H1 (cell line): ENCODE measurements at regions not wholly inside any gene's neighbourhood (a gene's known extent, or its start where the extent isn't known, plus 50 kb on each side); places are given as distances from the start of the nearest gene placed in this dataset.

ENCODE experiments used
- CTCF ChIA-PET: fragments of 300-600 bp; sonication (Branson Sonifier 250); formaldehyde crosslinking; loops from one replicate; lab custom pipeline; 2021; ENCODE audit not compliant: partially characterized antibody; lab: Charles Lee
- POLR2A ChIA-PET: fragments of 300-600 bp; sonication (Branson Sonifier 250); formaldehyde crosslinking; loops from one replicate; lab custom pipeline; 2021; ENCODE audit warnings: inconsistent platforms; ENCODE audit not compliant: partially characterized antibody; lab: Charles Lee
- DNase-seq, 2 experiments: peaks; one replicate each; pipeline versions ENCODE4 v3.0.0 to v3.0.0-alpha.2; 2010 to 2022; ENCODE audit warnings: low spot score in 2 of 2, low read depth in 1 of 2, mixed read lengths in 1 of 2
- FAIRE-seq: peaks from 2 replicates; lab custom pipeline; 2011; peaks lifted over from hg19 to GRCh38; lab: Jason Lieb, UNC
- H2AFZ ChIP-seq: 2 replicates; pipeline ENCODE4 v1.8.1; 2012; ENCODE audit warnings: low read length, inconsistent platforms
- H2AK5ac ChIP-seq: 2 replicates; pipeline ENCODE4 v1.6.1; 2013; ENCODE audit warnings: low read depth, low read length
- H2BK120ac ChIP-seq: replicated peaks from 2 replicates; pipeline ENCODE3; 2013; ENCODE audit warnings: low read depth, low read length, inconsistent platforms
- H2BK12ac ChIP-seq: 2 replicates; pipeline ENCODE4 v1.6.1; 2013; ENCODE audit warnings: low read depth, low read length
- H2BK15ac ChIP-seq: 2 replicates; pipeline ENCODE4 v1.6.1; 2013; ENCODE audit warnings: low read length
- H2BK20ac ChIP-seq: 2 replicates; pipeline ENCODE4 v1.6.1; 2013; ENCODE audit warnings: low read length
- H2BK5ac ChIP-seq: 2 replicates; pipeline ENCODE4 v1.6.1; 2013; ENCODE audit warnings: low read depth, low read length
- H3K14ac ChIP-seq: 2 replicates; pipeline ENCODE4 v1.6.1; 2013; ENCODE audit warnings: inconsistent platforms; ENCODE audit not compliant: insufficient read length
- H3K18ac ChIP-seq: 2 replicates; pipeline ENCODE4 v1.6.1; 2013; ENCODE audit warnings: low read length; ENCODE audit errors: extremely low read depth
- H3K23ac ChIP-seq: 2 replicates; pipeline ENCODE4 v1.6.1; 2013; ENCODE audit warnings: inconsistent platforms; ENCODE audit not compliant: insufficient read length
- H3K23me2 ChIP-seq: 2 replicates; pipeline ENCODE4 v1.6.1; 2013; ENCODE audit warnings: low read depth, low read length
- H3K27ac ChIP-seq: 2 replicates; pipeline ENCODE4 v1.6.1; 2011; ENCODE audit warnings: low read depth, low read length, inconsistent platforms
- H3K27me3 ChIP-seq, 4 experiments: replicated peaks in 1 of 4; 1 replicate in 1 of 4; 2 replicates in 3 of 4; pipeline versions ENCODE4 v1.6.1 to v1.8.1; 2011 to 2013; ENCODE audit warnings: low read length in 3 of 4, mild to moderate bottlenecking in 3 of 4, inconsistent platforms in 2 of 4, mixed read lengths in 2 of 4, moderate library complexity in 1 of 4; ENCODE audit not compliant: control insufficient read depth in 3 of 4, insufficient read depth in 3 of 4; ENCODE audit errors: extremely low read depth in 1 of 4
- H3K36me3 ChIP-seq, 4 experiments: 2 replicates each; pipeline versions ENCODE4 v1.6.1 to v1.8.1; 2011 to 2013; ENCODE audit warnings: mild to moderate bottlenecking in 4 of 4, low read length in 3 of 4, moderate library complexity in 2 of 4, control low read depth in 1 of 4, inconsistent platforms in 1 of 4; ENCODE audit not compliant: insufficient read depth in 4 of 4, control insufficient read depth in 2 of 4
- H3K4ac ChIP-seq: replicated peaks from 2 replicates; pipeline ENCODE3; 2013; ENCODE audit warnings: low read length, low read depth, mixed read lengths, inconsistent platforms; ENCODE audit not compliant: insufficient read length
- H3K4me1 ChIP-seq, 4 experiments: replicated peaks in 1 of 4; 1 replicate in 1 of 4; 2 replicates in 3 of 4; pipeline versions ENCODE4 v1.6.1 to v1.8.1; 2011 to 2013; ENCODE audit warnings: low read length in 3 of 4, inconsistent platforms in 2 of 4, mixed read lengths in 1 of 4; ENCODE audit not compliant: insufficient read depth in 4 of 4, control insufficient read depth in 3 of 4
- H3K4me2 ChIP-seq, 2 experiments: 2 replicates each; pipeline versions ENCODE4 v1.6.1 to v1.8.1; 2011 to 2013; ENCODE audit warnings: low read depth in 2 of 2, low read length in 2 of 2, control low read depth in 1 of 2, inconsistent platforms in 1 of 2, mild to moderate bottlenecking in 1 of 2; ENCODE audit not compliant: insufficient read depth in 1 of 2
- H3K4me3 ChIP-seq, 4 experiments: fragments of 200-600, 300-600 bp in 1 of 4; sonication (generic), shearing (Covaris generic), sonication (Bioruptor Twin) in 1 of 4; 2 replicates each; pipeline versions ENCODE4 v1.5.1 to v1.8.1; 2011 to 2016; ENCODE audit warnings: low read length in 4 of 4, low read depth in 3 of 4, control low read depth in 2 of 4, inconsistent platforms in 2 of 4, mild to moderate bottlenecking in 2 of 4, mixed read lengths in 1 of 4, moderate library complexity in 1 of 4; ENCODE audit not compliant: insufficient read depth in 2 of 4; ENCODE audit errors: extremely low read depth in 1 of 4
- H3K56ac ChIP-seq: replicated peaks from 2 replicates; pipeline ENCODE3; 2013; ENCODE audit warnings: low read depth, mild to moderate bottlenecking, mixed read lengths, low read length, inconsistent platforms; ENCODE audit not compliant: insufficient read length
- H3K79me1 ChIP-seq: 2 replicates; pipeline ENCODE4 v1.6.1; 2013; ENCODE audit warnings: low read depth, low read length, control low read depth
- H3K79me2 ChIP-seq, 2 experiments: 2 replicates each; pipeline versions ENCODE4 v1.6.1 to v1.8.1; 2012 to 2013; ENCODE audit warnings: low read length in 2 of 2, mild to moderate bottlenecking in 2 of 2, inconsistent platforms in 1 of 2; ENCODE audit not compliant: insufficient read depth in 2 of 2, control insufficient read depth in 1 of 2
- H3K9ac ChIP-seq, 4 experiments: replicated peaks in 1 of 4; 1 replicate in 1 of 4; 2 replicates in 3 of 4; pipeline versions ENCODE4 v1.6.1 to v1.8.1; 2011 to 2013; ENCODE audit warnings: low read depth in 3 of 4, low read length in 3 of 4, control low read depth in 2 of 4, mild to moderate bottlenecking in 2 of 4, moderate library complexity in 2 of 4, inconsistent platforms in 1 of 4; ENCODE audit errors: extremely low read depth in 1 of 4
- H3K9me3 ChIP-seq, 2 experiments: 2 replicates each; pipeline versions ENCODE4 v1.6.1 to v1.8.1; 2012 to 2013; ENCODE audit warnings: mild to moderate bottlenecking in 2 of 2, moderate library complexity in 2 of 2, control low read depth in 1 of 2, inconsistent platforms in 1 of 2, low read depth in 1 of 2, low read length in 1 of 2, mixed read lengths in 1 of 2; ENCODE audit not compliant: insufficient read depth in 2 of 2
- H4K20me1 ChIP-seq, 2 experiments: replicated peaks in 1 of 2; 2 replicates each; pipeline versions ENCODE3 to v1.8.1; 2011 to 2013; ENCODE audit warnings: inconsistent platforms in 2 of 2, low read length in 2 of 2, mild to moderate bottlenecking in 1 of 2; ENCODE audit not compliant: insufficient read depth in 2 of 2, control insufficient read depth in 1 of 2
- H4K5ac ChIP-seq: 2 replicates; pipeline ENCODE4 v1.6.1; 2013; ENCODE audit warnings: low read length, low read depth, mixed read lengths, inconsistent platforms; ENCODE audit not compliant: insufficient read length
- H4K8ac ChIP-seq: 2 replicates; pipeline ENCODE4 v1.8.0; 2013; ENCODE audit warnings: mild to moderate bottlenecking, moderate library complexity, low read length, inconsistent platforms; ENCODE audit not compliant: insufficient read depth; ENCODE audit errors: extremely low read depth
- H4K91ac ChIP-seq: replicated peaks from 2 replicates; pipeline ENCODE3; 2013; ENCODE audit warnings: low read length, mixed read lengths, inconsistent platforms; ENCODE audit not compliant: insufficient read length
- BRCA1 ChIP-seq: IDR thresholded peaks from 2 replicates; pipeline ENCODE4 v1.6.1; 2012; ENCODE audit warnings: low read depth, low read length, improper control_type of control experiment
- GTF2F1 ChIP-seq: IDR thresholded peaks from 2 replicates; pipeline ENCODE4 v1.6.1; 2012; ENCODE audit warnings: low read depth, low read length, improper control_type of control experiment, borderline replicate concordance
- KDM1A ChIP-seq: fragments of 200-600, 300-600 bp; sonication (generic); IDR thresholded peaks from 2 replicates; pipeline ENCODE4 v1.7.1; 2016; ENCODE audit warnings: mild to moderate bottlenecking, low read length, borderline replicate concordance
- MAFK ChIP-seq: IDR thresholded peaks from 2 replicates; pipeline ENCODE4 v1.6.1; 2012; ENCODE audit warnings: low read depth, mild to moderate bottlenecking, improper control_type of control experiment, low read length
- POLR2A ChIP-seq, 2 experiments: IDR thresholded peaks; 1 replicate in 1 of 2; 2 replicates in 1 of 2; pipeline ENCODE4 v1.6.1; 2011; ENCODE audit warnings: low read depth in 2 of 2, low read length in 2 of 2, mild to moderate bottlenecking in 2 of 2; ENCODE audit errors: control extremely low read depth in 1 of 2
- POU5F1 ChIP-seq: IDR thresholded peaks from 2 replicates; pipeline ENCODE4 v1.6.1; 2011; ENCODE audit warnings: low read depth, mild to moderate bottlenecking, low read length, moderate library complexity
- SP4 ChIP-seq: IDR thresholded peaks from 2 replicates; pipeline ENCODE4 v1.6.1; 2012; ENCODE audit warnings: low read length, inconsistent platforms
- TAF1 ChIP-seq: IDR thresholded peaks from 2 replicates; pipeline ENCODE4 v1.6.1; 2011; ENCODE audit warnings: mild to moderate bottlenecking, low read depth, low read length
- ZNF274 ChIP-seq: IDR thresholded peaks from 2 replicates; pipeline ENCODE4 v1.7.0; 2012; ENCODE audit warnings: low read length, borderline replicate concordance; ENCODE audit errors: extremely low read depth
- WGBS, 2 experiments: shearing (Covaris generic) in 1 of 2; methylation state at CpG; one replicate each; pipeline versions ENCODE4 v1.1.6 to v1.1.7; 2013 to 2015; ENCODE audit warnings: low lambda C conversion rate in 2 of 2, mixed read lengths in 2 of 2, inconsistent platforms in 1 of 2, low coverage in 1 of 2, missing lambda C conversion rate in 1 of 2; ENCODE audit not compliant: insufficient replicate concordance in 2 of 2, insufficient coverage in 1 of 2, insufficient read length in 1 of 2; ENCODE audit errors: extremely low coverage in 1 of 2, missing lambda C conversion rate in 1 of 2; 5-methylcytosine and 5-hydroxymethylcytosine counted together
- TF ChIP-seq, protein P1 (sequence below): IDR thresholded peaks from 2 replicates; pipeline ENCODE4 v1.6.1; 2012; ENCODE audit warnings: low read length, inconsistent platforms

DNA sequence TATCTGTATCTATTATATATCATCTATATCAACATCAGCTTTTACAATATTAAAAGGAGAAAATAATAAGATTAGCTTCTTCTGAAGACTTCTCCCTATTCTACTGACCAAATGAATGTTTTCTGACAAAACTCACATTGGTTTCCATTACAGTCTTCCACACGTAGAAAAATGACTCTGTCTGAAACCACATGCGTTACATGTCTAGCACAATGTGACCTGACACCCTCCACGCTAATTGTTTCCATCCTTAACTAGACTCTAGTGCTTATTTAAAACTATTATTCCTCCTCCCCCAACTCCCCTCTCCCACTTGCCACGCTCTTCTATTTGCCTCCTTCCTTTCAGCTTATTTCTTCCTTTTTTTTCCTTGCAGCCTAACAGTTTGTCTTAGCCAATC is 172.1 kb downstream of the ADAMTS15 start:
- FAIRE-seq = no peak
- POLR2A ChIA-PET = no interaction called here

More for the DNA sequence above, 172.1 kb downstream of the ADAMTS15 start:
- no peak overlapping the region for H2AFZ ChIP-seq
- no peak overlapping the region for H4K91ac ChIP-seq
- no peak overlapping the region for H2BK120ac ChIP-seq
- no peak overlapping the region for H2BK12ac ChIP-seq
- H3K27ac ChIP-seq = no peak overlapping the region
- no peaks in the 10 kb centered on the region for H4K20me1 ChIP-seq
- no peaks in the 10 kb centered on the region for H3K9me3 ChIP-seq
- H3K4ac ChIP-seq = no peak overlapping the region
- H4K8ac ChIP-seq = no peak overlapping the region
- peaks cover 3% of the 10 kb centered on the region; the same call in 1 of the 2 replicates for H3K23me2 ChIP-seq
- H2AK5ac ChIP-seq = no peak overlapping the region
- H2BK5ac ChIP-seq = no peak overlapping the region
- no peak overlapping the region for H3K23ac ChIP-seq
- CTCF ChIA-PET = no interaction called here
- H3K79me2 ChIP-seq = no peaks in the 10 kb centered on the region
- TF ChIP-seq POU5F1 (no peak), KDM1A (no peak), SP4 (no peak), TAF1 (no peak), BRCA1 (no peak), ZNF274 (no peak), POLR2A (IDR thresholded peaks at IDR 0.05; ENCODE audit: control extremely low read depth in 1 of 2, low read depth in 2 of 2, low read length in 2 of 2) (no peak), MAFK (no peak), GTF2F1 (no peak)
- TF ChIP-seq, protein P1, sequence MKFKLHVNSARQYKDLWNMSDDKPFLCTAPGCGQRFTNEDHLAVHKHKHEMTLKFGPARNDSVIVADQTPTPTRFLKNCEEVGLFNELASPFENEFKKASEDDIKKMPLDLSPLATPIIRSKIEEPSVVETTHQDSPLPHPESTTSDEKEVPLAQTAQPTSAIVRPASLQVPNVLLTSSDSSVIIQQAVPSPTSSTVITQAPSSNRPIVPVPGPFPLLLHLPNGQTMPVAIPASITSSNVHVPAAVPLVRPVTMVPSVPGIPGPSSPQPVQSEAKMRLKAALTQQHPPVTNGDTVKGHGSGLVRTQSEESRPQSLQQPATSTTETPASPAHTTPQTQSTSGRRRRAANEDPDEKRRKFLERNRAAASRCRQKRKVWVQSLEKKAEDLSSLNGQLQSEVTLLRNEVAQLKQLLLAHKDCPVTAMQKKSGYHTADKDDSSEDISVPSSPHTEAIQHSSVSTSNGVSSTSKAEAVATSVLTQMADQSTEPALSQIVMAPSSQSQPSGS = no peak
- H3K27me3 ChIP-seq = no peaks in the 10 kb centered on the region
- H3K9ac ChIP-seq = no peak overlapping the region
- H3K4me3 ChIP-seq = no peak overlapping the region
- H3K14ac ChIP-seq = no peak overlapping the region
- H3K4me1 ChIP-seq = no peaks in the 10 kb centered on the region
- no peak overlapping the region for H3K18ac ChIP-seq
- DNase-seq = no peak
- H3K56ac ChIP-seq = no peak overlapping the region
- no peaks in the 10 kb centered on the region for H3K36me3 ChIP-seq
- no peak overlapping the region for H3K4me2 ChIP-seq
- H3K79me1 ChIP-seq = no peaks in the 10 kb centered on the region
- H4K5ac ChIP-seq = no peak overlapping the region
- no peak overlapping the region for H2BK15ac ChIP-seq
- 84% methylated on average over 4 of the region's 4 CpGs; no CpG with 5 or more reads in 1 of the 2 experiments for WGBS, 2 experiments
- no peak overlapping the region for H2BK20ac ChIP-seq
